K562 (cell line): ENCODE measurements at regions not wholly inside any gene's neighbourhood (a gene's known extent, or its start where the extent isn't known, plus 50 kb on each side); places are given as distances from the start of the nearest gene placed in this dataset.

ENCODE experiments used
- ARID1B ChIP-seq: fragments of 450-650 bp; IDR thresholded peaks from 2 replicates; pipeline ENCODE4 v1.6.1; 2016; ENCODE audit warnings: antibody characterized with exemption, mild to moderate bottlenecking, inconsistent platforms
- ILF3 ChIP-seq: fragments of 450-650 bp; IDR thresholded peaks from 2 replicates; pipeline ENCODE4 v1.6.1; 2018; ENCODE audit warnings: antibody characterized with exemption, mild to moderate bottlenecking, moderate library complexity, borderline replicate concordance
- MCM5 ChIP-seq: fragments of 450-650 bp; IDR thresholded peaks from 2 replicates; pipeline ENCODE4 v1.6.1; 2016; ENCODE audit warnings: low read depth
- NFE2L1 ChIP-seq: fragments of 450-650 bp; IDR thresholded peaks from 2 replicates; pipeline ENCODE4 v1.6.1; 2016; ENCODE audit warnings: missing genetic modification characterization, low read depth, mild to moderate bottlenecking, missing compliant biosample characterization, moderate library complexity, borderline replicate concordance
- PTRF ChIP-seq: fragments of 450-650 bp; IDR thresholded peaks from 2 replicates; pipeline ENCODE4 v1.6.1; 2016; ENCODE audit warnings: mild to moderate bottlenecking, missing genetic modification characterization, missing compliant biosample characterization
- RBM17 ChIP-seq: fragments of 200-400 bp; formaldehyde crosslinking; IDR thresholded peaks from 2 replicates; pipeline ENCODE4 v1.6.1; 2017; ENCODE audit warnings: low read depth, mild to moderate bottlenecking, low read length, borderline replicate concordance
- SMAD1 ChIP-seq: fragments of 150-350 bp; IDR thresholded peaks from 2 replicates; pipeline ENCODE4 v1.6.1; 2014; ENCODE audit warnings: low read length, low read depth; ENCODE audit not compliant: partially characterized antibody
- TCF7L2 ChIP-seq: fragments of 150-350 bp; IDR thresholded peaks from 2 replicates; pipeline ENCODE4 v1.6.1; 2016; ENCODE audit warnings: low read depth, mild to moderate bottlenecking, low read length, moderate library complexity
- ZBTB8A ChIP-seq: fragments of 450-650 bp; IDR thresholded peaks from 2 replicates; pipeline ENCODE4 v1.6.1; 2018; ENCODE audit warnings: mild to moderate bottlenecking, moderate library complexity; ENCODE audit not compliant: partially characterized antibody
- ZNF431 ChIP-seq: sonication (generic); formaldehyde crosslinking; IDR thresholded peaks from 2 replicates; pipeline ENCODE4 v1.8.0; 2022; ENCODE audit warnings: mild to moderate bottlenecking, missing genetic modification reagents
- ZNF436 ChIP-seq: fragments of 250-450, 450-650 bp; sonication (Bioruptor Pico); formaldehyde crosslinking; IDR thresholded peaks from 2 replicates; pipeline ENCODE4 v1.7.0; 2020; ENCODE audit warnings: mild to moderate bottlenecking
- TF ChIP-seq, protein P1 (sequence below): fragments of 250-450 bp; sonication (Bioruptor Pico); IDR thresholded peaks from 2 replicates; pipeline ENCODE4 v1.5.0; 2021
- TF ChIP-seq, protein P2 (sequence below), 2 experiments: fragments of 450-650 bp in 1 of 2; sonication (generic) in 1 of 2; formaldehyde crosslinking in 1 of 2; IDR thresholded peaks; 2 replicates each; pipeline versions ENCODE4 v1.7.1 to v1.9.0; 2016 to 2022; ENCODE audit warnings: inconsistent platforms in 1 of 2, mild to moderate bottlenecking in 1 of 2, missing genetic modification reagents in 1 of 2
- TF ChIP-seq, protein P3 (sequence below): fragments of 250-450 bp; sonication (Bioruptor Pico); IDR thresholded peaks from 2 replicates; pipeline ENCODE4 v1.9.0; 2021; ENCODE audit warnings: mild to moderate bottlenecking, inconsistent platforms
- TF ChIP-seq, protein P4 (sequence below): fragments of 450-650 bp; formaldehyde crosslinking; IDR thresholded peaks from 2 replicates; pipeline ENCODE4 v1.4.0; 2020; ENCODE audit warnings: mild to moderate bottlenecking, moderate library complexity

DNA sequence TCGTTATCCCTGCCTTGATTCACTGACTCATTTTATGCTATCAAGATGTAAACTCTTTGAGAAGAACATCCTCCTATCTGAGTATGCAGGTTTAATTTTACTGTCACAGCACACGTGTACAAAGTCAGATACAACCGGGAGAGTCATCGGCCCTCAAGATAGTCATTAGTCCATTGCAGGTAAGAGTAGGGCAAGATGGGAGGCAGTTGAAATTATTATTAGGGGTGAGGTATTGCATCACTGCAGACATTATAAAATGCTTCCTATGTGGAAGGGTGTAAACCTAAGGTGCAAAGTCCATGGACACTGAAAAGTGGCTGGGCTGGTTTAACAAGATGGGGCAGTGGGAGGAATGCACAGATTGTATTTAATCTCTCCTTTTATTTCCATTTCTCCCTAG, 113.7 kb downstream of the ARL4A start (continued):
- TF ChIP-seq SMAD1 (no peak), ILF3 (no peak), TCF7L2 (no peak), MCM5 (no peak), ARID1B (peak; percentile 69), RBM17 (no peak), ZNF436 (no peak), ZBTB8A (no peak), NFE2L1 (no peak), ZNF431 (CRISPR knock-in tag) (no peak), PTRF (no peak)
- TF ChIP-seq, protein P1, sequence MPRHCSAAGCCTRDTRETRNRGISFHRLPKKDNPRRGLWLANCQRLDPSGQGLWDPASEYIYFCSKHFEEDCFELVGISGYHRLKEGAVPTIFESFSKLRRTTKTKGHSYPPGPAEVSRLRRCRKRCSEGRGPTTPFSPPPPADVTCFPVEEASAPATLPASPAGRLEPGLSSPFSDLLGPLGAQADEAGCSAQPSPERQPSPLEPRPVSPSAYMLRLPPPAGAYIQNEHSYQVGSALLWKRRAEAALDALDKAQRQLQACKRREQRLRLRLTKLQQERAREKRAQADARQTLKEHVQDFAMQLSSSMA (CRISPR knock-in tag) = no peak
- TF ChIP-seq, protein P2, sequence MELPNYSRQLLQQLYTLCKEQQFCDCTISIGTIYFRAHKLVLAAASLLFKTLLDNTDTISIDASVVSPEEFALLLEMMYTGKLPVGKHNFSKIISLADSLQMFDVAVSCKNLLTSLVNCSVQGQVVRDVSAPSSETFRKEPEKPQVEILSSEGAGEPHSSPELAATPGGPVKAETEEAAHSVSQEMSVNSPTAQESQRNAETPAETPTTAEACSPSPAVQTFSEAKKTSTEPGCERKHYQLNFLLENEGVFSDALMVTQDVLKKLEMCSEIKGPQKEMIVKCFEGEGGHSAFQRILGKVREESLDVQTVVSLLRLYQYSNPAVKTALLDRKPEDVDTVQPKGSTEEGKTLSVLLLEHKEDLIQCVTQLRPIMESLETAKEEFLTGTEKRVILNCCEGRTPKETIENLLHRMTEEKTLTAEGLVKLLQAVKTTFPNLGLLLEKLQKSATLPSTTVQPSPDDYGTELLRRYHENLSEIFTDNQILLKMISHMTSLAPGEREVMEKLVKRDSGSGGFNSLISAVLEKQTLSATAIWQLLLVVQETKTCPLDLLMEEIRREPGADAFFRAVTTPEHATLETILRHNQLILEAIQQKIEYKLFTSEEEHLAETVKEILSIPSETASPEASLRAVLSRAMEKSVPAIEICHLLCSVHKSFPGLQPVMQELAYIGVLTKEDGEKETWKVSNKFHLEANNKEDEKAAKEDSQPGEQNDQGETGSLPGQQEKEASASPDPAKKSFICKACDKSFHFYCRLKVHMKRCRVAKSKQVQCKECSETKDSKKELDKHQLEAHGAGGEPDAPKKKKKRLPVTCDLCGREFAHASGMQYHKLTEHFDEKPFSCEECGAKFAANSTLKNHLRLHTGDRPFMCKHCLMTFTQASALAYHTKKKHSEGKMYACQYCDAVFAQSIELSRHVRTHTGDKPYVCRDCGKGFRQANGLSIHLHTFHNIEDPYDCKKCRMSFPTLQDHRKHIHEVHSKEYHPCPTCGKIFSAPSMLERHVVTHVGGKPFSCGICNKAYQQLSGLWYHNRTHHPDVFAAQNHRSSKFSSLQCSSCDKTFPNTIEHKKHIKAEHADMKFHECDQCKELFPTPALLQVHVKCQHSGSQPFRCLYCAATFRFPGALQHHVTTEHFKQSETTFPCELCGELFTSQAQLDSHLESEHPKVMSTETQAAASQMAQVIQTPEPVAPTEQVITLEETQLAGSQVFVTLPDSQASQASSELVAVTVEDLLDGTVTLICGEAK (IDR thresholded peaks at IDR 0.05) = no peak
- TF ChIP-seq, protein P2 (CRISPR knock-in tag; IDR thresholded peaks at IDR 0.05) = no peak
- TF ChIP-seq, protein P3, sequence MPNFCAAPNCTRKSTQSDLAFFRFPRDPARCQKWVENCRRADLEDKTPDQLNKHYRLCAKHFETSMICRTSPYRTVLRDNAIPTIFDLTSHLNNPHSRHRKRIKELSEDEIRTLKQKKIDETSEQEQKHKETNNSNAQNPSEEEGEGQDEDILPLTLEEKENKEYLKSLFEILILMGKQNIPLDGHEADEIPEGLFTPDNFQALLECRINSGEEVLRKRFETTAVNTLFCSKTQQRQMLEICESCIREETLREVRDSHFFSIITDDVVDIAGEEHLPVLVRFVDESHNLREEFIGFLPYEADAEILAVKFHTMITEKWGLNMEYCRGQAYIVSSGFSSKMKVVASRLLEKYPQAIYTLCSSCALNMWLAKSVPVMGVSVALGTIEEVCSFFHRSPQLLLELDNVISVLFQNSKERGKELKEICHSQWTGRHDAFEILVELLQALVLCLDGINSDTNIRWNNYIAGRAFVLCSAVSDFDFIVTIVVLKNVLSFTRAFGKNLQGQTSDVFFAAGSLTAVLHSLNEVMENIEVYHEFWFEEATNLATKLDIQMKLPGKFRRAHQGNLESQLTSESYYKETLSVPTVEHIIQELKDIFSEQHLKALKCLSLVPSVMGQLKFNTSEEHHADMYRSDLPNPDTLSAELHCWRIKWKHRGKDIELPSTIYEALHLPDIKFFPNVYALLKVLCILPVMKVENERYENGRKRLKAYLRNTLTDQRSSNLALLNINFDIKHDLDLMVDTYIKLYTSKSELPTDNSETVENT (CRISPR knock-in tag) = no peak
- TF ChIP-seq, protein P4, sequence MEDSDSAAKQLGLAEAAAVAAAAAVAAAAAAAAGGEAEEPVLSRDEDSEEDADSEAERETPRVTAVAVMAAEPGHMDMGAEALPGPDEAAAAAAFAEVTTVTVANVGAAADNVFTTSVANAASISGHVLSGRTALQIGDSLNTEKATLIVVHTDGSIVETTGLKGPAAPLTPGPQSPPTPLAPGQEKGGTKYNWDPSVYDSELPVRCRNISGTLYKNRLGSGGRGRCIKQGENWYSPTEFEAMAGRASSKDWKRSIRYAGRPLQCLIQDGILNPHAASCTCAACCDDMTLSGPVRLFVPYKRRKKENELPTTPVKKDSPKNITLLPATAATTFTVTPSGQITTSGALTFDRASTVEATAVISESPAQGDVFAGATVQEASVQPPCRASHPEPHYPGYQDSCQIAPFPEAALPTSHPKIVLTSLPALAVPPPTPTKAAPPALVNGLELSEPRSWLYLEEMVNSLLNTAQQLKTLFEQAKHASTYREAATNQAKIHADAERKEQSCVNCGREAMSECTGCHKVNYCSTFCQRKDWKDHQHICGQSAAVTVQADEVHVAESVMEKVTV (CRISPR knock-in tag) = no peak
